ENCODE measurements at regions not wholly inside any gene's neighbourhood (a gene's known extent, or its start where the extent isn't known, plus 50 kb on each side); places are given as distances from the start of the nearest gene placed in this dataset.

- Histone ChIP-seq H3K4me1 (ENCODE audit: insufficient read depth, low read length) (peaks cover 48% of the 10 kb centered on the region), H3K27me3 (ENCODE audit: insufficient read depth, low read length) (no peaks in the 10 kb centered on the region), H3K4me3 (ENCODE audit: low read length) (no peak overlapping the region), H3K9me3 (ENCODE audit: low read depth, low read length) (no peaks in the 10 kb centered on the region)
These were observed 79.8 kb upstream of the CCN6 start for GRCh38 chr6:111973927-111974639.

GRCh38 chr6:111975466-111975865, 78.4 kb upstream of the CCN6 start:
- no peaks in the 10 kb centered on the region for H3K27me3 ChIP-seq (ENCODE audit: insufficient read depth, low read length)
- no peaks in the 10 kb centered on the region for H3K9me3 ChIP-seq (ENCODE audit: low read depth, low read length)
- no peak overlapping the region for H3K4me3 ChIP-seq (ENCODE audit: low read length)
- H3K4me1 ChIP-seq (ENCODE audit: insufficient read depth, low read length): peaks cover 42% of the 10 kb centered on the region

- Histone ChIP-seq H3K27me3 (ENCODE audit: insufficient read depth, low read length) (no peaks in the 10 kb centered on the region), H3K4me1 (ENCODE audit: insufficient read depth, low read length) (peaks cover 37% of the 10 kb centered on the region), H3K4me3 (ENCODE audit: low read length) (no peak overlapping the region), H3K9me3 (ENCODE audit: low read depth, low read length) (no peaks in the 10 kb centered on the region)
These were observed 77.8 kb upstream of the CCN6 start for GRCh38 chr6:111976139-111976538.

- Histone ChIP-seq H3K9me3 (ENCODE audit: low read depth, low read length) (no peaks in the 10 kb centered on the region), H3K4me1 (ENCODE audit: insufficient read depth, low read length) (peaks cover 19% of the 10 kb centered on the region), H3K4me3 (ENCODE audit: low read length) (no peak overlapping the region), H3K27me3 (ENCODE audit: insufficient read depth, low read length) (no peaks in the 10 kb centered on the region)
These were observed 75.3 kb upstream of the CCN6 start for GRCh38 chr6:111978532-111979149.

- no peak overlapping the region for H3K4me3 ChIP-seq (ENCODE audit: low read length)
- no peaks in the 10 kb centered on the region for H3K9me3 ChIP-seq (ENCODE audit: low read depth, low read length)
- H3K27me3 ChIP-seq (ENCODE audit: insufficient read depth, low read length): no peaks in the 10 kb centered on the region
- H3K4me1 ChIP-seq (ENCODE audit: insufficient read depth, low read length): peaks cover 12% of the 10 kb centered on the region
These were observed 74.3 kb upstream of the CCN6 start for GRCh38 chr6:111979633-111980032.

- Histone ChIP-seq H3K9me3 (ENCODE audit: low read depth, low read length) (no peaks in the 10 kb centered on the region), H3K4me1 (ENCODE audit: insufficient read depth, low read length) (peaks cover 12% of the 10 kb centered on the region), H3K27me3 (ENCODE audit: insufficient read depth, low read length) (no peaks in the 10 kb centered on the region), H3K4me3 (ENCODE audit: low read length) (no peak overlapping the region)
These were observed 73.8 kb upstream of the CCN6 start for GRCh38 chr6:111980143-111980542.

DNA sequence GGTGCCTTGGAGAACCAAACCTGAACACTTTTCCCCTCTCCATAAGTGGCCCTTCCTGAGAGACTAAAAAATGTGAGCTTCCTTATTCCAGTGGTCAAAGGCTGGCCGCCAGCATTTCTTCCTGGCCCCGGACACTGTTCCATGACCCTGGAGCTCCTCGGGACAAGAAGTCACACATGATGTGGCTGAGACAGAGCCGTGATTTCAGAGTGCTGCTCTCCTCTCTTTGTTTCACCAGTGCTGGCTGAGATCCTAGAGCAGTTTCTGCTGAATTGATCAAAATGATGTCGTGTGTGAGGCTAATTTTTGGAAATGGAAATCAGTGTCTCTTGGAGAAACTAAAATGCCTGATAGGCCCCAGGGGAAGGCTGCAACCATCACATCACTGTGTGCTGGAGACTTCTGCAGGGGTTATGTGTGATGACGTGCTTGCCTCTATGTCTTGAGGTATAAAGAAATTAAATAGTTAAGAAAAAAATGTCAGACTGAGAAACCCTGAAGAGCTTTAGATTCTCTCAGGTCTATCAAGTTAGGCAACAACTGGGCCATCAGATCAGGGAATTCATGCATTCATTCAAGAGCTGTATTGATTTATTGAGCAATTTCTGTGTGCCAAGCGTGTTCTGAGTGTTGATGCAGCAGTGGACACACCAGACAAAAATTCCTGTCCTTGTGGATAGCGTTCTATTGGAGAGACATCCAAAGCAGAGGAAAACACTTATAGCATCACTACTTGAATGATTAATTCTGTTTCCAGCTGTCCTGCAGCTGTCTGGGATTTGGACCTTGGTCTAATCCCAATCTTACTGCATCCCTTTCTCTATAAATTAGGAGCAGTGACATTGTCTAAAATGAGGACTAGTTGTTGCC, 72.7 kb upstream of the CCN6 start:
- Histone ChIP-seq H3K4me1 (ENCODE audit: insufficient read depth, low read length) (peaks cover 11% of the 10 kb centered on the region), H3K27me3 (ENCODE audit: insufficient read depth, low read length) (no peaks in the 10 kb centered on the region), H3K4me3 (ENCODE audit: low read length) (no peak overlapping the region), H3K9me3 (ENCODE audit: low read depth, low read length) (no peaks in the 10 kb centered on the region)

DNA sequence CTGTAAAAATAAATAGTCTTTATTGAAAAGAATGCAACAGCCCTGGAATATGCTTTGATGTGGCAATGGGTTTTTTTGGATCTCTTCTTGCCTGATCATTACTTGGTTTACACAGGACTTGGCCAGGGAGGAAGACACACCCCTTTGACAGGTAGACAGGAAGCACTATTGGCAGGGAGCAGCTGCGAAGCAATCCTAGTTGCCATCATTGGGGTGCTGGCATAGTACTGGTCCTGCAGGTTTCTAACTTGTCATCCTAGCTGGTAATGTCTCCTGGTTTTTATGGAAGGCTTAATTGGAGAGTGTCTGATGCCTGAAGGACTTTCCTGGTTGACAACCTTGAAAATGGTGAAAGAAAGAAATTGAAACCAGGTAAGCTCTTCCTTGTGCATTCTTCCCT, 71.2 kb upstream of the CCN6 start:
- no peaks in the 10 kb centered on the region for H3K27me3 ChIP-seq (ENCODE audit: insufficient read depth, low read length)
- H3K4me1 ChIP-seq (ENCODE audit: insufficient read depth, low read length): peaks cover 11% of the 10 kb centered on the region
- H3K4me3 ChIP-seq (ENCODE audit: low read length): no peak overlapping the region
- H3K9me3 ChIP-seq (ENCODE audit: low read depth, low read length): no peaks in the 10 kb centered on the region

DNA sequence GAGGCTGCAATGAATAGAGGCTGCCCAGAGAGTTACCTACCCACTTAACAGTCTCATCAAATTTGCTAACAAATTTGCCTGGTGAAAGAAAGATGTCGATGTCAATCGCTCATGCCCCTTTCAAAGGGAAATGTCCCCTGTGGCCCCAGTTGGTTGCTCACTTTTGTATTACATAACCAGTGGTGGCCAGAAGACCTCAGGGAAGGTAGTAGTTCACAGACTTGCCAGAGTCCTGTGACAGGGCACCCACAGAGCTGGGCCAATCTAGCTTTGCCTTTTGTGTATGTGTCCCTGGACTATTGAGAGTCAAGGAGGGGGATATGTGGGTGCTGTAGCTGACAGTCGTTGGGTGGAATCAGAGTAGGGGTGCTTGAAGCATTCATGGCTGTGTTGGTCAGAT, 70.7 kb upstream of the CCN6 start:
- Histone ChIP-seq H3K4me1 (ENCODE audit: insufficient read depth, low read length) (peaks cover 11% of the 10 kb centered on the region), H3K4me3 (ENCODE audit: low read length) (no peak overlapping the region), H3K9me3 (ENCODE audit: low read depth, low read length) (no peaks in the 10 kb centered on the region), H3K27me3 (ENCODE audit: insufficient read depth, low read length) (no peaks in the 10 kb centered on the region)

- Histone ChIP-seq H3K27me3 (ENCODE audit: insufficient read depth, low read length) (no peaks in the 10 kb centered on the region), H3K4me3 (ENCODE audit: low read length) (no peak overlapping the region), H3K9me3 (ENCODE audit: low read depth, low read length) (no peaks in the 10 kb centered on the region), H3K4me1 (ENCODE audit: insufficient read depth, low read length) (peaks cover 15% of the 10 kb centered on the region)
These were observed 69.8 kb upstream of the CCN6 start for GRCh38 chr6:111984081-111984480.

GRCh38 chr6:111984516-111985201, 69.2 kb upstream of the CCN6 start:
- Histone ChIP-seq H3K4me1 (ENCODE audit: insufficient read depth, low read length) (peaks cover 18% of the 10 kb centered on the region), H3K4me3 (ENCODE audit: low read length) (no peak overlapping the region), H3K27me3 (ENCODE audit: insufficient read depth, low read length) (no peaks in the 10 kb centered on the region), H3K9me3 (ENCODE audit: low read depth, low read length) (no peaks in the 10 kb centered on the region)

- Histone ChIP-seq H3K4me1 (ENCODE audit: insufficient read depth, low read length) (peaks cover 24% of the 10 kb centered on the region), H3K4me3 (ENCODE audit: low read length) (no peak overlapping the region), H3K27me3 (ENCODE audit: insufficient read depth, low read length) (no peaks in the 10 kb centered on the region), H3K9me3 (ENCODE audit: low read depth, low read length) (no peaks in the 10 kb centered on the region)
These were observed 68.6 kb upstream of the CCN6 start for GRCh38 chr6:111985202-111985731.

GRCh38 chr6:111986651-111987050, 67.3 kb upstream of the CCN6 start:
- Histone ChIP-seq H3K4me3 (ENCODE audit: low read length) (no peak overlapping the region), H3K27me3 (ENCODE audit: insufficient read depth, low read length) (no peaks in the 10 kb centered on the region), H3K9me3 (ENCODE audit: low read depth, low read length) (no peaks in the 10 kb centered on the region), H3K4me1 (ENCODE audit: insufficient read depth, low read length) (peaks cover 30% of the 10 kb centered on the region)

- H3K4me3 ChIP-seq (ENCODE audit: low read length): no peak overlapping the region
- H3K27me3 ChIP-seq (ENCODE audit: insufficient read depth, low read length): no peaks in the 10 kb centered on the region
- peaks cover 34% of the 10 kb centered on the region for H3K4me1 ChIP-seq (ENCODE audit: insufficient read depth, low read length)
- no peaks in the 10 kb centered on the region for H3K9me3 ChIP-seq (ENCODE audit: low read depth, low read length)
These were observed 66.6 kb upstream of the CCN6 start for GRCh38 chr6:111987295-111987694.

DNA sequence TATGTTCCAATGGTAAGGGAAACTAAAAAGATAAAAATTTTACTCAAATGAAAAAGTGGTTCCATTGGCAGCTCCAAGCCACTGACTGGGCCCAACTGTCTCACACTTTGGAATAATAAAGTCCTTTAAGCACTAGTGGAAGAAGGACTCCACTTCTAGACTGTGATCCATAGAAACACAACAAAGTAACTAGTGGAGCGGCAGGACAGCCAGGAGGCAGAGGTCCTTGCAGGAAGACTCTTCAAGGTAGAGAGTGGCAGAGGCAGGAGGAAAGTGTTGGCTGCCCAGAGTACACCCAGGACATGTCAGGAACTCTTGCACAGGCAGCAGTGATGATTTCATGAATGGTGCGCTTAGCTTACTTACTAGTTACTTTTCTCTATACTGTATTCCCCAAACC, 65.0 kb upstream of the CCN6 start:
- Histone ChIP-seq H3K4me3 (ENCODE audit: low read length) (no peak overlapping the region), H3K27me3 (ENCODE audit: insufficient read depth, low read length) (no peaks in the 10 kb centered on the region), H3K4me1 (ENCODE audit: insufficient read depth, low read length) (peaks cover 43% of the 10 kb centered on the region), H3K9me3 (ENCODE audit: low read depth, low read length) (no peaks in the 10 kb centered on the region)

Measured in mononuclear cell (primary cell).